GM21717 (cell line): ENCODE measurements at regions not wholly inside any gene's neighbourhood (a gene's known extent, or its start where the extent isn't known, plus 50 kb on each side); places are given as distances from the start of the nearest gene placed in this dataset.

Source experiments
- ATAC-seq: cut with Tn5 transposase; IDR thresholded peaks from one replicate; pipeline ENCODE4 v1.9.1; 2021; ENCODE audit warnings: mild to moderate bottlenecking, moderate library complexity; ENCODE audit not compliant: unreplicated experiment

GRCh38 chr11:31959716-31960115 lies 131.2 kb upstream of the RCN1 start:
- ATAC-seq = no peak

- peak; percentile 52 for ATAC-seq
Observed at GRCh38 chr11:31958076-31958735, 132.7 kb upstream of the RCN1 start.

GRCh38 chr11:31957674-31958073 lies 133.2 kb upstream of the RCN1 start:
- ATAC-seq = no peak

DNA sequence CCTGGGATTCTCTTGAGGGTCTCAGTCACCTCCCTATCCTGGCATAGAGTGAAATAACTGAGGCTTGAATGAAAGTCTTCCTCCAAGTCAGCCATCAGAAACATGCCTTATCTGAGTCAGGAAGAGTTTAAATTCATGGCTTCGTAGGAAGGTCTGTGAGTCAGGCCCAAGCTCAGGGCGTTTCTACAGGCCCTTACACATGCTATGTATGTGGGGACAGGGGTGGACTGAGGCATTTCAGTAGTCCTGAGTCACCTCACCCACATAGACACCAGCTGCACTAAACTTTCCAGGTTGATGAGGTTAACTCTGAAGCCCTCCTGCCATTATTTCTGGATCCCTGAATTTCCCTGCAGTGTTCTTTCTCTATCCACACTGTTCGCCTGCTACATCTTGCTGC lies 134.6 kb upstream of the RCN1 start:
- peak; percentile 46 for ATAC-seq

DNA sequence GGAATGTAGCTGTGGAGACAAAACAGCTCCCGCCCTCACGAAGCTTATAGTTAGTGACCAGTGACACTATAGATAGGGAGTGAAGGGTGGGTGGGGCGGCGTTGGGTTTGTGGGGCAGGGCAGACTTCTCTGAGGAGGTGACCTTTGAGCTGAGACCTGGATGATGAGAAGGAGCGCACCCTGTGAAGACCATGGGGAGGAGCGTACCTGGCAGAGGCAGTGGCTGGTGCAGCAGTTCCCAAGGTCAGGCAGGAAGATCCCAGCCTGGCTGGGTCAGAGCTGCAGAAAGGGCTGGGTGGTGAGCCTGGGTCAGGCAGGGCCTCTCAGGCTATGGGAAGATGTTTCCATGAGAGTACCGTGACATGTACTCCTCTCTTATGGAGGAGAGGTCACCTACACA lies 135.0 kb upstream of the RCN1 start:
- no peak for ATAC-seq

GRCh38 chr11:31953803-31954327 lies 137.0 kb upstream of the RCN1 start:
- no peak for ATAC-seq

- peak; percentile 75 for ATAC-seq
Observed at GRCh38 chr11:31949733-31950200, 138.6 kb upstream of the PAX6 start.

DNA sequence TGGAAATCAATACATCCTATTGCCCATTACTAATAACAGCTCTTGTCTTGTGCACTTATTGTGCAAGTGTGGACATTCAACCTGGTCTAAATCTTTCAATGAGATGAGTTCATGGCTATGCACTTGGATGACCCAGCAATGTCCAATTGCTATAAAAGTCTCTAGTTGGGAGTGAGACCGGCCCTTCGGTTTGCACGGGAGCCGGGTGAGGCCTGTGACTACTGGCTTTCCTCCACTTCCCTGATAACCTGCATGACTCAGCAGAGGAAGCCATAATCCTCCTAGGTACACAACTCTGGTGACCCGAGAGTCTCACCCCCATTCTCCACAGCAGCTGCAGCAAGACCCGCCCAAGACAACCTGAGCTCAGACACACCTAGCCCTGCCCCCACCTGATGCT lies 135.9 kb upstream of the PAX6 start:
- no peak for ATAC-seq

DNA sequence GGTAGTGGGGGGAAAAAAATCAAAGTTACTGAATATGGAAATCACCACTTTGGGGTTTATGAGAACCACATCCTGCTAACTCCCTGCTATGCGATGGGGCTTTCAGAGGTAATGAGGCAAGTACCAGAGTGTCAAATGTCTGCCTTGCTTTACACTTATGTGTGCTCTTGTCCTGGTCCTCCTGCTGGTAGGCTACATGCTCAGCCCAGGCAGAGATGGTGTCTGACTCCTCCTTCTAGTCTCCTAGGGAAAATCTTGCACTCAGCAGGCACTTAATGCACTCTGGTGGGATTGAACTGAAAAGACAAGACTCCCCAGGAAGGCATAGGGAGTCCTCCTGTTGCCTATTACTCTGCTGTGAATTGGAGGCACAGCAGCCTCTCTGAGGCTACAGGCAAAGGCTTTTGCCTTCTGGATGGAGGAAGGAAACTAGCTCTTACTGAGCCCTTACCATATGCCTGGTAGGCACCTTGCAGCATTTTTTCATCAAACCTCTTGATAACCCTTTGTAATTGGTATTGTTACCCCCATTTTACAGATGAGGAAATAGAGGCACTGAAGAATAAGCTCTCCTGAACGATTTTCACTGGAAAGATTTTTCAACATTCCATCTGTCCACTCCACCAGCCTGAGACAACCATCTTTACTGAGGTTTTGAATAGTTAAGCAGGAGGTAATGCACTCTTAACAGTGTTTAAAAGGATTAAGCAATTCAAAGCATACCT lies 132.1 kb upstream of the PAX6 start:
- peak; percentile 84 for ATAC-seq

DNA sequence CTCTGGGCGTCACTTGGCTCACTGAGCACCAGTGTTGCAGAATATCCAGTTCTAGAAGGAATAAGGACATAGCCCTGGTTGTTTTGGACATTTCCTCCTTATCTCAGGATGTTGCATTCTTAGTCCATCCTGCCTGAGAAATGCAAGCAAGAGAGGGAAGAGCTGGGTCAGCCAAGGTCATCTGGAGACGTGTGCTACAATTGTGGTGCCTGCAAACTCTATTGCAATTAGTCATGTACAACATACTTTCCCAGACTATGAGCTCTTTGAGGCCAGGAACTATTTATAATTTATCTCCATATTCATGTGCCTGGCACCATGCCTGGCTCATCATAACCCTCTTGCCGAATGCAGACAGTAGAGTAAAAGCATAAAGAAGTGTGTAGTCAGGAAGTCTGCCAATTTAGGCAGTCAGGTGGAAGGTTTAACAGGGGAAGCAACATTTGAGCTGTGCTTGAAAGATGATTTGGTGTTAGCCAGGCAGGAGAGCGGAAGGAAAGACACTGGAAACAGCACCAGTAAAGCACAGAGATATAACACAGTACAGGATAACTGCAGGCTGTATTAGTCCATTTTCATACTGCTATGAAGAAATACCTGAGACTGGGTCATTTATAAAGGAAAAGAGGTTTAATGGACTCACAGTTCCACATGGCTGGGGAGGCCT lies 129.4 kb upstream of the PAX6 start:
- no peak for ATAC-seq

DNA sequence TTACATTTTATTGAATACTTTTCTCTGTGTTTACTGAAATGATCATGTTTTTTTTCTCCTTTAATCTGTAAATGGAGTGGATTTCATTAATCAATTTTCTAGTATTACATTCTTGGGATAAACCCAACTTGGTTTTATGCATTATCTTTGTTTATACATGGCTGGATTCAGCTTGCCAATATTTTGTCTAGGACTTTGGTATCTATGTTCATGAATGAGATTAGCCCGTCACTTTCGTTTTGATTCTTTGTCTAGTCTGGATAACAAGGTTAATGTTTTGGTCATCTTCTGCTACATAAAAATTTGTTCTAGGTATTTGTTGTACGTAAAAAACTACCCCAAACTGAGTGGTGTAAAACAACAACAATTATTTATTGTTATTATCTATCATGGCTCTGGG lies 127.9 kb upstream of the PAX6 start:
- no peak for ATAC-seq

GRCh38 chr11:31936312-31936711 lies 125.2 kb upstream of the PAX6 start:
- no peak for ATAC-seq

DNA sequence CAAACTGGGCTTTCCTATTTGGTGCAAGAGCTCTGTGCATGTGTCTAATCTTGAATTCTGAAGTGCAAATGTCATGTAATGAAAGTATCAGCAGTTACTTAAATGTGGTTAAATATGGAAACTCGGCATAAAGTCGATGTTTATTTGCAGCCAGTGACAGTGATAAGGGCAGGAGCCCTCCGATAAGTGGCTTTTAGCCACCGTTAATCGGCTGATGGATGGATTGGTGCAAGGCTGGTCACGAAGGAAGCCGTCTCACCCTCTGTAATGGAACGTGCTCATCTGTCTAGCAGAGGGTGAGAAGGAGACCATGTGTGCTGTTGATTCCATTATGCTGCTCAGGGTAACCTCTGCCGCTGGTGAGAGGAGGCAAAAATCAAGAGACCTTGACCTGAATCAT lies 121.8 kb upstream of the PAX6 start:
- ATAC-seq = no peak

- no peak for ATAC-seq
Observed at GRCh38 chr11:31927982-31928381, 116.9 kb upstream of the PAX6 start.

- ATAC-seq = no peak
Observed at GRCh38 chr11:31926816-31927528, 115.8 kb upstream of the PAX6 start.

GRCh38 chr11:31926106-31926505 lies 115.0 kb upstream of the PAX6 start:
- no peak for ATAC-seq

DNA sequence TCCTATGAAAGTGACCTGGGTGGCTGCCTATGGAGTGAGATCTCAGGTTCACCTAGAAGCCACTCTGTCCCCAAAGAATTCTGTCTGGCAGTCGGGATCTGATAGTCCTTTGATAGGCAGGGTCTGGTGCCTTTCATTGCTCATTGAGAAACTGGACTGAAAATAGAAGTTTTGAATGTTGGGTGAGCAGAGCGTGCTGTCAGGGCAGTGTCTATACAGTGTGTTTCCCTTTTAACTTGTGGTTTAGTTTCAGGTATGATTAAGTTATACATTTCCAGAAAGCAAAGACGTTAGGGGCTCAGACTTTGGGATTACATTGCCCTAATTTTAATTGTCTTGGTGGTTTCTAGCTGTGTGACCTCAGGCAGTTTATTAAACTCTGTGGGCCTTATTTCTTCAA lies 111.3 kb upstream of the PAX6 start:
- ATAC-seq = no peak

GRCh38 chr11:31921081-31921480 lies 110.0 kb upstream of the PAX6 start:
- no peak for ATAC-seq

DNA sequence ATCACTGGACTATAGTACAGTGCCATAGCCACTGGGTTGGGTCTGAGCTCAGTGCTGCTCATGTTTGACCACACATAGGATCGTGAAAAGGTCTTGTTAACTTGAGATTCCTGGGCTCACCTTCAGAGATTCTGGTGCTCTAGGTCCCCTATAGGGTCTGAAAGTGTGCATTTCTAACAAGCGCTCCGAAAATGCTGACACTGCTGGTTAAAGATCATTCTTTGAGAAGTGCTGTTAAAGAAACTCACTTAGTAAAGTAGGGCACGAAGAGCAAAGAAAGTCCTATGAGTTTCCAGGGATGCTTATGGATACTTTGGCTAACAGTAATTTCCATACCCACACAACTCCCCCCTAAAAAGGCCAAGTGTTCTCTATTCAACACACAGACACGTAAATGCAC lies 108.1 kb upstream of the PAX6 start:
- no peak for ATAC-seq

DNA sequence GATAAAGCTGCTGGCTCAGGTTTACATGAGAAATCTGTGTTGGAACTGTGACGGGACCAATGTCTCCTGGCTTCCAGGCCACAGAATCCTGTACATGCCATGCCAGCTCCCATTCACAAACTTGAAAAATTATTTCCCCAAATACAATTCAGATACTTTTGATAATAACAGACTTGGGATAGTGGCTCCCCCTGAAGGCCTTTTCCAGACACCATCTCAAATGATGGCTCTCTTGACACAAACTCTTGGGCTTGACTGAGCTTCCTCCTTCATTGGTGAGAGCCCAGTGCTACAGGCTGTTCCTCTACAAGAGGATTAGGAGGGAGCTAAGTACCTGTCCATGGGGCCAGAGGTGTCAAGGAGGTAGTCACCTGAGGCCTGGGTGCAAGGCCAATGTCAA lies 104.7 kb upstream of the PAX6 start:
- no peak for ATAC-seq

- no peak for ATAC-seq
Observed at GRCh38 chr11:31913985-31914384, 102.9 kb upstream of the PAX6 start.
